Ectodermal cell (in vitro differentiated cells): ENCODE measurements at regions not wholly inside any gene's neighbourhood (a gene's known extent, or its start where the extent isn't known, plus 50 kb on each side); places are given as distances from the start of the nearest gene placed in this dataset.
"Not testable (repeated sequence)": the region's sequence is repeated elsewhere in the genome, so short reads cannot be mapped to it uniquely, and the experiment has no call there.

Experiments used
- H3K27ac ChIP-seq: 2 replicates; pipeline ENCODE4 v1.7.0; 2013; ENCODE audit warnings: mild to moderate bottlenecking, low read depth, low read length; ENCODE audit not compliant: insufficient read depth, poor library complexity, severe bottlenecking
- H3K27me3 ChIP-seq: 2 replicates; pipeline ENCODE4 v1.7.0; 2013; ENCODE audit warnings: mild to moderate bottlenecking, low read length; ENCODE audit not compliant: insufficient read depth, control insufficient read depth, poor library complexity, severe bottlenecking
- H3K36me3 ChIP-seq: one replicate; pipeline ENCODE4 v1.7.0; 2013; ENCODE audit warnings: low read length; ENCODE audit not compliant: control insufficient read depth, insufficient read depth
- H3K4me1 ChIP-seq: one replicate; pipeline ENCODE4 v1.7.0; 2013; ENCODE audit warnings: low read length; ENCODE audit not compliant: control insufficient read depth, insufficient read depth
- H3K4me3 ChIP-seq: 2 replicates; pipeline ENCODE4 v1.7.0; 2013; ENCODE audit warnings: low read depth, low read length, control low read depth; ENCODE audit not compliant: insufficient read depth
- H3K9me3 ChIP-seq: 2 replicates; pipeline ENCODE4 v1.7.0; 2013; ENCODE audit warnings: mild to moderate bottlenecking, low read length, moderate library complexity; ENCODE audit not compliant: control insufficient read depth
- WGBS, 2 experiments: methylation state at CpG; one replicate each; pipeline ENCODE4 v1.1.7; 2013; ENCODE audit warnings: missing lambda C conversion rate in 2 of 2; 5-methylcytosine and 5-hydroxymethylcytosine counted together

- Histone ChIP-seq H3K36me3 (no peaks in the 10 kb centered on the region), H3K4me3 (no peak overlapping the region), H3K27ac (no peak overlapping the region), H3K27me3 (no peaks in the 10 kb centered on the region), H3K4me1 (no peaks in the 10 kb centered on the region), H3K9me3 (no peaks in the 10 kb centered on the region)
- 100% methylated on average over 1 of the region's 2 CpGs for WGBS, 2 experiments
Observed at GRCh38 chr12:23126794-23127193, 501.8 kb downstream of the ETNK1 start.

GRCh38 chr12:23127701-23128100, 502.7 kb downstream of the ETNK1 start:
- 91 to 94% methylated on average over 3 of the region's 3 CpGs for WGBS, 2 experiments
- Histone ChIP-seq H3K27me3 (no peaks in the 10 kb centered on the region), H3K4me3 (no peak overlapping the region), H3K4me1 (no peaks in the 10 kb centered on the region), H3K9me3 (no peaks in the 10 kb centered on the region), H3K27ac (no peak overlapping the region), H3K36me3 (no peaks in the 10 kb centered on the region)

- Histone ChIP-seq H3K36me3 (no peaks in the 10 kb centered on the region), H3K27me3 (no peaks in the 10 kb centered on the region), H3K27ac (no peak overlapping the region), H3K4me3 (no peak overlapping the region), H3K4me1 (no peaks in the 10 kb centered on the region), H3K9me3 (no peaks in the 10 kb centered on the region)
- 74 to 82% methylated on average over 2 of the region's 2 CpGs for WGBS, 2 experiments
Observed at GRCh38 chr12:23128462-23128861, 503.5 kb downstream of the ETNK1 start.

GRCh38 chr12:23132357-23132756, 507.4 kb downstream of the ETNK1 start:
- Histone ChIP-seq H3K27me3 (no peaks in the 10 kb centered on the region), H3K27ac (no peak overlapping the region), H3K4me1 (no peaks in the 10 kb centered on the region), H3K36me3 (no peaks in the 10 kb centered on the region), H3K4me3 (no peak overlapping the region), H3K9me3 (no peaks in the 10 kb centered on the region)
- 93 to 95% methylated on average over 1 of the region's 1 CpG for WGBS, 2 experiments

- H3K27me3 ChIP-seq: no peaks in the 10 kb centered on the region
- no peak overlapping the region for H3K27ac ChIP-seq
- no peaks in the 10 kb centered on the region for H3K36me3 ChIP-seq
- no peaks in the 10 kb centered on the region for H3K4me1 ChIP-seq
- H3K9me3 ChIP-seq: no peaks in the 10 kb centered on the region
- no peak overlapping the region for H3K4me3 ChIP-seq
- 94% methylated on average over 1 of the region's 1 CpG for WGBS, 2 experiments
Observed at GRCh38 chr12:23133471-23133870, 508.5 kb downstream of the ETNK1 start.

- H3K4me3 ChIP-seq: no peak overlapping the region
- 95 to 100% methylated on average over 3 to 4 of the region's 4 CpGs for WGBS, 2 experiments
- no peaks in the 10 kb centered on the region for H3K27me3 ChIP-seq
- H3K9me3 ChIP-seq: no peaks in the 10 kb centered on the region
- H3K36me3 ChIP-seq: no peaks in the 10 kb centered on the region
- H3K4me1 ChIP-seq: no peaks in the 10 kb centered on the region
- H3K27ac ChIP-seq: no peak overlapping the region
Observed at GRCh38 chr12:23139026-23139425, 514.1 kb downstream of the ETNK1 start.

- H3K27me3 ChIP-seq: no peaks in the 10 kb centered on the region
- no peaks in the 10 kb centered on the region for H3K36me3 ChIP-seq
- H3K4me1 ChIP-seq: no peaks in the 10 kb centered on the region
- H3K4me3 ChIP-seq: no peak overlapping the region
- no peaks in the 10 kb centered on the region for H3K9me3 ChIP-seq
- H3K27ac ChIP-seq: no peak overlapping the region
Observed at GRCh38 chr12:23140710-23141109, 515.7 kb downstream of the ETNK1 start.

- Histone ChIP-seq H3K4me3 (no peak overlapping the region), H3K27me3 (no peaks in the 10 kb centered on the region), H3K36me3 (no peaks in the 10 kb centered on the region), H3K9me3 (no peaks in the 10 kb centered on the region), H3K27ac (no peak overlapping the region), H3K4me1 (no peaks in the 10 kb centered on the region)
Observed at GRCh38 chr12:23141335-23141734, 516.4 kb downstream of the ETNK1 start.

GRCh38 chr12:23146070-23146469, 521.1 kb downstream of the ETNK1 start:
- 96 to 97% methylated on average over 15 of the region's 15 CpGs for WGBS, 2 experiments

GRCh38 chr12:23168459-23168858, 543.5 kb downstream of the ETNK1 start:
- 100% methylated on average over 1 of the region's 2 CpGs; no CpG with 5 or more reads in 1 of the 2 experiments for WGBS, 2 experiments
- H3K36me3 ChIP-seq: no peaks in the 10 kb centered on the region

More at GRCh38 chr12:23146070-23146469, 521.1 kb downstream of the ETNK1 start:
- not testable (repeated sequence) for H3K4me3 ChIP-seq, H3K27ac ChIP-seq, H3K36me3 ChIP-seq, H3K4me1 ChIP-seq, H3K9me3 ChIP-seq, H3K27me3 ChIP-seq

GRCh38 chr12:23169012-23169695, 544.2 kb downstream of the ETNK1 start:
- H3K9me3 ChIP-seq: no peaks in the 10 kb centered on the region
- H3K4me1 ChIP-seq: no peaks in the 10 kb centered on the region
- H3K27ac ChIP-seq: no peak overlapping the region
- H3K4me3 ChIP-seq: no peak overlapping the region
- H3K27me3 ChIP-seq: no peaks in the 10 kb centered on the region
- 95 to 100% methylated on average over 4 of the region's 4 CpGs for whole genome bisulfite sequencing, 2 experiments
- no peaks in the 10 kb centered on the region for H3K36me3 ChIP-seq

More at GRCh38 chr12:23168459-23168858, 543.5 kb downstream of the ETNK1 start:
- H3K27me3 ChIP-seq: no peaks in the 10 kb centered on the region
- H3K4me1 ChIP-seq: no peaks in the 10 kb centered on the region
- H3K9me3 ChIP-seq: no peaks in the 10 kb centered on the region
- H3K27ac ChIP-seq: no peak overlapping the region
- no peak overlapping the region for H3K4me3 ChIP-seq
